Naive thymus-derived CD8-positive, alpha-beta T cell (primary cell): ENCODE measurements at regions not wholly inside any gene's neighbourhood (a gene's known extent, or its start where the extent isn't known, plus 50 kb on each side); places are given as distances from the start of the nearest gene placed in this dataset.
A peak's percentile ranks its signal among the peaks of the same experiment; 100 is the strongest.
"Not testable (repeated sequence)": the region's sequence is repeated elsewhere in the genome, so short reads cannot be mapped to it uniquely, and the experiment has no call there.

ENCODE experiments used
- ATAC-seq, 2 donors: fragments of 150-1000 bp; cut with Tn5 transposase in 1 of 2; sonication (Bioruptor Pico), chemical (Tn5 transposase) in 1 of 2; 1 replicate in 1 of 2; 2 replicates in 1 of 2; pipeline ENCODE4 v1.10.0; 2021; ENCODE audit warnings: mild to moderate bottlenecking in 2 of 2, moderate library complexity in 2 of 2
- POLR2A ChIA-PET: fragments of 350-600 bp; sonication (Branson Sonifier 250); formaldehyde crosslinking; loops from one replicate; lab custom pipeline; 2021; ENCODE audit warnings: antibody characterized with exemption; lab: Charles Lee
- DNase-seq, 10 donors: peaks; one replicate each; pipeline versions ENCODE4 v3.0.0 to v3.0.0-alpha.2; 2020 to 2022
- H3K27ac Mint-ChIP-seq, 10 donors: one replicate each; pipeline ENCODE4 v1.8.0; 2020 to 2022; ENCODE audit warnings: mild to moderate bottlenecking in 10 of 10, mixed read lengths in 10 of 10, moderate library complexity in 4 of 10, inconsistent platforms in 1 of 10
- H3K27me3 Mint-ChIP-seq, 5 donors: one replicate each; pipeline ENCODE4 v1.8.0; 2021 to 2022; ENCODE audit warnings: mixed read lengths in 5 of 5
- H3K36me3 Mint-ChIP-seq, 3 donors: one replicate each; pipeline ENCODE4 v1.8.0; 2020 to 2022; ENCODE audit warnings: mixed read lengths in 3 of 3, mild to moderate bottlenecking in 2 of 3, inconsistent platforms in 1 of 3
- H3K4me1 Mint-ChIP-seq, 4 donors: one replicate each; pipeline ENCODE4 v1.8.0; 2021 to 2022; ENCODE audit warnings: mixed read lengths in 4 of 4
- H3K4me3 Mint-ChIP-seq, 10 donors: one replicate each; pipeline ENCODE4 v1.8.0; 2020 to 2022; ENCODE audit warnings: mild to moderate bottlenecking in 10 of 10, mixed read lengths in 10 of 10, moderate library complexity in 6 of 10, inconsistent platforms in 1 of 10
- H3K9me3 Mint-ChIP-seq, 9 donors: one replicate each; pipeline ENCODE4 v1.8.0; 2020 to 2022; ENCODE audit warnings: mixed read lengths in 9 of 9, mild to moderate bottlenecking in 3 of 9, inconsistent platforms in 1 of 9, moderate library complexity in 1 of 9

GRCh38 chr7:6950231-6950630 lies 124.2 kb upstream of the CCZ1B start:
- H3K36me3 Mint-ChIP-seq, H3K27ac Mint-ChIP-seq, POLR2A ChIA-PET, DNase-seq, ATAC-seq, H3K4me3 Mint-ChIP-seq, H3K4me1 Mint-ChIP-seq, H3K9me3 Mint-ChIP-seq: not testable (repeated sequence)
- peaks cover 0 to 12% (median 5%) of the 10 kb centered on the region in 5 donors for H3K27me3 Mint-ChIP-seq

GRCh38 chr7:6951553-6951952 lies 125.5 kb upstream of the CCZ1B start:
- H3K36me3 Mint-ChIP-seq, H3K9me3 Mint-ChIP-seq, H3K27me3 Mint-ChIP-seq, DNase-seq, H3K4me1 Mint-ChIP-seq, H3K27ac Mint-ChIP-seq, ATAC-seq, H3K4me3 Mint-ChIP-seq: not testable (repeated sequence)
- POLR2A ChIA-PET = interaction anchor here (1.1 kb wide), 1 partner anchor 10 kb away, joined by 4 read pairs; no protein-coding TSS in a partner anchor

DNA sequence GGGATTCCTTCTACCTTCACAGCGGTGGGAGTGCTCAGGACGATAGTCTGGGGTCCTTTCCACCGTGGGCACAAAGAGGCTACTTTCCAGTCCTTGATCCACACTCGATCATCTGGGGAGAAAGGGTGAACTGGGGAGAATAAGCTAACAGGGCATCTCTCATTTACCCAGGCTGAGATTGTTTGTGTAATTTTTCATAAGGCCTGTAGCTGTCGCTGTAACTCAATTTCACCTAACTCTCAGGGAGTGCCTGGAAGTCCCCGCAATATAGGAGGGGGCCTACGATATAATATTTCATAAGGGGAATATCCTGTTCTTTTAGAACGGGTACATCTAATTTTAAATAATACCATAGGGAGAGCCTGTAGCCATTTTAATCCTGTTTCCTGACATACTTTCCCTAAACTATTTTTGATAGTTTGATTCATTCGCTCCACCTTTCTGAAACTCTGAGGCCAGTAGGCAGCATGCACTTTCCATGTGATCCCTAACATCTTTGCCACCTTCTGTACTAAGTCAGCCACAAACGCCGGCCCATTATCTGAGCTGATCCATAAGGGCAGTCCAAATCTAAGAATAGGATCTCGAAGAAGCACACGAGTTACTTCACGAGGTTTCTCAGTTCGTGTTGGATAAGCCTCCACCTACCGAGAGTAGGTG lies 127.2 kb upstream of the CCZ1B start:
- H3K4me3 Mint-ChIP-seq, H3K36me3 Mint-ChIP-seq, H3K9me3 Mint-ChIP-seq, H3K4me1 Mint-ChIP-seq, POLR2A ChIA-PET, H3K27me3 Mint-ChIP-seq, ATAC-seq: not testable (repeated sequence)
- peak overlapping the region in 1 of 10 donors; percentile 27 for H3K27ac Mint-ChIP-seq
- DNase-seq = peak in 1 of 10 donors; percentile 14

GRCh38 chr7:6953798-6954181 lies 127.7 kb upstream of the CCZ1B start:
- H3K27ac Mint-ChIP-seq, DNase-seq, ATAC-seq, POLR2A ChIA-PET, H3K27me3 Mint-ChIP-seq, H3K9me3 Mint-ChIP-seq, H3K4me3 Mint-ChIP-seq, H3K4me1 Mint-ChIP-seq, H3K36me3 Mint-ChIP-seq: not testable (repeated sequence)

DNA sequence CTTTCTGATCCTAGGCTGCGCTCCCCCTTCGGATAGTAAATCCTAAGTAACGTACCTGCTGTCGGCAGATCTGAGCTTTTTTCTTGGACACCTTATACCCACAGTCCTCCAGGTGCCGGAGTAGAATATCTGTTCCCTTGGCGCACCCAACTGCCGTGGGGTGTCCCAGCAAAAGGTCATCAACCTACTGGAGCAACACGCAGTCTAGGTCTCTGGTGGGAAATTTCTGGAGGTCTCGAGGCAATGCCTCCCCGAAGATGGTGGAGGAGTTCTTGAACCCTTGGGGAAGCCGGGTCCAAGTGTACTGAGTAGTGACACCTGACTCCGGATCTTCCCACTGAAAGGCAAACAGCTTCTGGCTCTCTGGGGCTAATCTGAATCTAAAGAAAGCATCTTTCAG lies 129.3 kb upstream of the CCZ1B start:
- H3K4me3 Mint-ChIP-seq, H3K4me1 Mint-ChIP-seq: not testable (repeated sequence)

DNA sequence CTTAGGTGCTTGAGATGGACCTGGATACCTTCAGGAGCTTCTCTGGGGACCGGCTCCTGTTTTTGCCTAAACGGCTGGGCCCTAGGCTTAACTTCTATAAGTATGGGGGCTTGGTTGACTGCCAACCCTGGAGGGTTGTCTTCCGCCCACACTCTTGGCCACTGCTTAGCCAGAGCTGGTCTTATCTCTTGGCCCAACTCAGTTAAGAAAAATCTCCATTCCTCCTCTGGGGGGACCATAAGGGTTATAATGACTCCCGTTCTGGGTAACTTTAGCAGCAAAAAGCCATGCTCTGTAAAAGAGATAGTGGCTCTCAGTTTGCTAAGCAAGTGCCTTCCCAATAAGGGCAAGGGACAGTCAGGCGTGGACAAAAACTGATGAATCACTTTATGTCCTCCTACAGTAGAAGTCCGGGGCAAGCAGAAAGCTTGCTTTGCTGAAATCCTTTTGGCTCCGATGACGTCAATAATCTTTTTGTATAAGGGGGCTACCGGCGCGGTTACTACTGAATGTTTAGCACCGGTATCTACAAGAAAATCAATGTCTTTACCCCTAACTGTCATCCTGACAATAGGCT lies 130.0 kb upstream of the CCZ1B start:
- H3K27me3 Mint-ChIP-seq = peaks cover 0 to 17% (median 3%) of the 10 kb centered on the region in 5 donors
- ATAC-seq, H3K36me3 Mint-ChIP-seq, H3K27ac Mint-ChIP-seq, POLR2A ChIA-PET, H3K4me1 Mint-ChIP-seq, DNase-seq, H3K4me3 Mint-ChIP-seq: not testable (repeated sequence)
- H3K9me3 Mint-ChIP-seq = peaks cover 0 to 12% (median 3%) of the 10 kb centered on the region in 9 donors

More for the DNA sequence above, 129.3 kb upstream of the CCZ1B start:
- H3K27me3 Mint-ChIP-seq = peaks cover 0 to 10% (median 0%) of the 10 kb centered on the region in 5 donors
- H3K9me3 Mint-ChIP-seq, POLR2A ChIA-PET, H3K27ac Mint-ChIP-seq, DNase-seq, ATAC-seq, H3K36me3 Mint-ChIP-seq: not testable (repeated sequence)

- Mint-ChIP-seq H3K9me3 (peaks cover 0 to 12% (median 5%) of the 10 kb centered on the region in 9 donors), H3K27me3 (peaks cover 0 to 23% (median 6%) of the 10 kb centered on the region in 5 donors)
- H3K4me3 Mint-ChIP-seq, H3K4me1 Mint-ChIP-seq, H3K27ac Mint-ChIP-seq, H3K36me3 Mint-ChIP-seq, DNase-seq, ATAC-seq, POLR2A ChIA-PET: not testable (repeated sequence)
Measured at GRCh38 chr7:6958371-6958770, 132.3 kb upstream of the CCZ1B start.

DNA sequence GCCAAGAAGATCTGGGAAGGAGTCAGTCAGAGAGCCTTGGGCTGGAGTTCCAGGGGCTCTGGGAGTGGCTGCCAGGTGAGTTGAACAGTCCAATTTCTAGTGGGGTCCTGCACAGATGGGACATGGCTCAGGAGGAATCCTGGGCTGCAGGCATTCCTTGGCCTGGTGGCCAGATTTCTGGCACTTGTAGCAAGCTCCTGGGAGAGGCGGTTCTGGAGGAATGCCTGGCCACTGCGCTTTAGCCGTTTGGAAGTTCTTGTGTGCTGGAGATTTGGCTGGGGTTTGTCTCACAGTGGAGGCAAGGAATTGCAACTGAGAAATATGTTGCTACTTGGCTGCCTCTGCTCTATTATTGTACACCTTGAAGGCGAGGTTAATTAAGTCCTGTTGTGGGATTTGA lies 133.9 kb upstream of the CCZ1B start:
- peaks cover 0 to 12% (median 5%) of the 10 kb centered on the region in 9 donors for H3K9me3 Mint-ChIP-seq
- H3K4me3 Mint-ChIP-seq, ATAC-seq, H3K36me3 Mint-ChIP-seq, H3K27ac Mint-ChIP-seq, H3K4me1 Mint-ChIP-seq, POLR2A ChIA-PET, DNase-seq: not testable (repeated sequence)
- H3K27me3 Mint-ChIP-seq = peaks cover 0 to 23% (median 6%) of the 10 kb centered on the region in 5 donors

DNA sequence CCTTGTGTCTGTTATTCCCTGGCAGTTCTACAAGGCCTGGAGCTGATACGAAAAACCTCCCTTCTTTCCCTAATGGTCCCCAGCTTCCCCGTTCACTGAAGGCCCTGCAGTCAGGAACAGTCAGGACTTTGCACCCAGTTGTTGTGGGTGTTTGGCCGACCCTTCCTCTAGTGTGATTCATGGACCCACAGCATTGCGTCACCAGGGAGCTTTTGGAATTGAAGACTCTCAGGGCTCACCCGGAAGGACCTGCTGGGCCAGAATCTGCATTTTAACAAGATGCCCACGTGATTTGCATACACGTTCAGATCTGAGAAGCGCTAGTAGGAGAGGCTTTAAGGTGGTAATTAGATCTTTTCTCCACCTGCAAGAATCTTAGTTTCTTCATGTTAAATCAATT lies 136.8 kb upstream of the CCZ1B start:
- ATAC-seq, H3K36me3 Mint-ChIP-seq, POLR2A ChIA-PET, H3K4me3 Mint-ChIP-seq, H3K4me1 Mint-ChIP-seq, H3K27ac Mint-ChIP-seq, DNase-seq: not testable (repeated sequence)
- Mint-ChIP-seq H3K27me3 (peaks cover 0 to 23% (median 9%) of the 10 kb centered on the region in 5 donors), H3K9me3 (peaks cover 0 to 12% (median 5%) of the 10 kb centered on the region in 9 donors)

DNA sequence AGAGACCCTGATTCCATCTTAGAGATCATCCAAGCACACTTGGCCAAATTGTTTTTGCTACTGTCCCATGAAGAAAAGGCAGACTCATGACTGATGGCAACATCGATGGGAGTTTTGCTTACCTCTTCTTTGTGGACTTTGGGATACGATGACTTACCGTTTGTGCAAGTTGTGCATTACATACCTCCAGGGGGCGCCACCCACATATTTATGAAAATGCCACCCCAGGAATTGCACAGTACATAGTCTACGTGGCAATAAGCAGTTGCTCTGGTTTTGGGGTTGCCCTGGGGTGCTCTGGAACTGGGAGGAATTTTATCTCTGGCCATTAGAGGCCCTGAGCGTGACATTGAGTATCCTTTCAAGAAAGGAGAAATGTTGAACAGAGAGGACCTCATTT lies 139.0 kb upstream of the CCZ1B start:
- peak; percentile 39 to 80 (median 59) for DNase-seq
- H3K4me1 Mint-ChIP-seq, POLR2A ChIA-PET, H3K36me3 Mint-ChIP-seq, H3K9me3 Mint-ChIP-seq, ATAC-seq, H3K4me3 Mint-ChIP-seq, H3K27ac Mint-ChIP-seq: not testable (repeated sequence)
- H3K27me3 Mint-ChIP-seq = peaks cover 0 to 18% (median 9%) of the 10 kb centered on the region in 5 donors

DNA sequence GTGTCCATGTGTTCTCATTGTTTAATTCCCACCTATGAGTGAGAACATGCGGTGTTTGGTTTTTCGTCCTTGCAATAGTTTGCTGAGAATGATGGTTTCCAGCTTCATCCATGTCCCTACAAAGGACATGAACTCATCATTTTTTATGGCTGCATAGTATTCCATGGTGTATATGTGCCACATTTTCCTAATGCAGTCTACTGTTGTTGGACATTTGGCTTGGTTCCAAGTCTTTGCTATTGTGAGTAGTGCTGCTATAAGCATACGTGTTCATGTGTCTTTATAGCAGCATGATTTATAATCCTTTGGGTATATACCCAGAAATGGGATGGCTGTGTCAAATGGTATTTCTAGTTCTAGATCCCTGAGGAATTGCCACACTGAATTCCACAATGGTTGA lies 144.1 kb upstream of the CCZ1B start:
- H3K27ac Mint-ChIP-seq, H3K4me1 Mint-ChIP-seq, ATAC-seq, H3K9me3 Mint-ChIP-seq, DNase-seq, H3K27me3 Mint-ChIP-seq, POLR2A ChIA-PET, H3K4me3 Mint-ChIP-seq, H3K36me3 Mint-ChIP-seq: not testable (repeated sequence)

- DNase-seq, H3K27ac Mint-ChIP-seq, H3K4me1 Mint-ChIP-seq, H3K4me3 Mint-ChIP-seq, POLR2A ChIA-PET, ATAC-seq, H3K27me3 Mint-ChIP-seq: not testable (repeated sequence)
- Mint-ChIP-seq H3K36me3 (peaks cover 0 to 12% (median 5%) of the 10 kb centered on the region in 3 donors), H3K9me3 (peaks cover 0 to 14% (median 9%) of the 10 kb centered on the region in 9 donors)
Measured at GRCh38 chr7:6974876-6975275, 148.8 kb upstream of the CCZ1B start.

GRCh38 chr7:6975346-6975745 lies 149.3 kb upstream of the CCZ1B start:
- H3K27ac Mint-ChIP-seq, DNase-seq, POLR2A ChIA-PET, H3K4me3 Mint-ChIP-seq, H3K4me1 Mint-ChIP-seq, ATAC-seq, H3K27me3 Mint-ChIP-seq: not testable (repeated sequence)
- Mint-ChIP-seq H3K36me3 (peaks cover 0 to 12% (median 5%) of the 10 kb centered on the region in 3 donors), H3K9me3 (peaks cover 0 to 14% (median 9%) of the 10 kb centered on the region in 9 donors)
